NT2/D1 (cell line): ENCODE measurements at regions not wholly inside any gene's neighbourhood (a gene's known extent, or its start where the extent isn't known, plus 50 kb on each side); places are given as distances from the start of the nearest gene placed in this dataset.
"Not testable (repeated sequence)": the region's sequence is repeated elsewhere in the genome, so short reads cannot be mapped to it uniquely, and the experiment has no call there.

Experiments used
- DNase-seq: peaks from one replicate; pipeline ENCODE4 v3.0.0-alpha.2; 2011; ENCODE audit warnings: low read depth, low spot score
- H3K27me3 ChIP-seq: 2 replicates; pipeline ENCODE4 v1.6.0; 2011; ENCODE audit warnings: mild to moderate bottlenecking; ENCODE audit not compliant: insufficient read length, insufficient read depth
- H3K36me3 ChIP-seq: 2 replicates; pipeline ENCODE4 v1.6.1; 2011; ENCODE audit warnings: mild to moderate bottlenecking, low read length, mixed read lengths; ENCODE audit not compliant: insufficient read depth, insufficient read length
- H3K4me1 ChIP-seq: 2 replicates; pipeline ENCODE4 v1.5.1; 2011; ENCODE audit not compliant: insufficient read depth, insufficient read length
- H3K4me3 ChIP-seq: 2 replicates; pipeline ENCODE4 v1.5.1; 2011; ENCODE audit warnings: low read depth; ENCODE audit not compliant: insufficient read length
- H3K9ac ChIP-seq: 2 replicates; pipeline ENCODE4 v1.6.0; 2011; ENCODE audit warnings: low read depth; ENCODE audit not compliant: insufficient read length
- H3K9me3 ChIP-seq: 2 replicates; pipeline ENCODE4 v1.5.1; 2011; ENCODE audit warnings: mild to moderate bottlenecking, low read length; ENCODE audit not compliant: insufficient read depth
- SUZ12 ChIP-seq: IDR thresholded peaks from 2 replicates; pipeline ENCODE4 v1.6.1; 2011; ENCODE audit not compliant: insufficient read length, insufficient read depth; ENCODE audit errors: extremely low read depth
- YY1 ChIP-seq: IDR thresholded peaks from 2 replicates; pipeline ENCODE4 v1.6.1; 2011; ENCODE audit not compliant: insufficient read length, insufficient read depth
- ZNF274 ChIP-seq: IDR thresholded peaks from 2 replicates; pipeline ENCODE4 v1.6.1; 2011; ENCODE audit warnings: mild to moderate bottlenecking, low read depth, low read length

DNA sequence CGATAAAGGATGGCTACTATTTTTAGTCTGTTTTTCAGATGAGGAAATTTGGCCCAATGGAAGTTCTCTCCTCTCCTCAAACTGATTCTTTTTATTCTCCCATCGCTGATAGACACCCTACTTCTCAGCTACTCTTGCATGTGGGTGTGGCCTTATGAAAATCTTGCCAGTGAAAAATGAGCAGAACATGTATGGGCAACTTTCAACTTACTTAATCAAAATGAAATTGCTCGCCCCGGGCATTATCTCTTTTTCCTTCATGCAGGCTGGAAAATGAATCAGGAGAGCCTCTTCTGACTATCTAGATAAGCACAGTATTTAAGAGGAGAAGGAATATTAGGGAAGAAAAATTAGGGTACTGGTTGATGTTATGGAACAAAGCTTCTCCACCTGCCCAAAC, 2354.7 kb upstream of the RAG2 start:
- H3K27me3 ChIP-seq = no peaks in the 10 kb centered on the region
- H3K9me3 ChIP-seq = 0 out of 2 replicates have a peak, but pooled peaks cover 2% of the 10 kb centered on the region
- TF ChIP-seq SUZ12 = no peak
- TF ChIP-seq ZNF274 = no peak
- no peak for TF ChIP-seq YY1
- no peaks in the 10 kb centered on the region for H3K36me3 ChIP-seq
- H3K4me1 ChIP-seq = no peaks in the 10 kb centered on the region
- H3K4me3 ChIP-seq = no peak overlapping the region
- H3K9ac ChIP-seq = no peak overlapping the region
- no peak for DNase-seq

DNA sequence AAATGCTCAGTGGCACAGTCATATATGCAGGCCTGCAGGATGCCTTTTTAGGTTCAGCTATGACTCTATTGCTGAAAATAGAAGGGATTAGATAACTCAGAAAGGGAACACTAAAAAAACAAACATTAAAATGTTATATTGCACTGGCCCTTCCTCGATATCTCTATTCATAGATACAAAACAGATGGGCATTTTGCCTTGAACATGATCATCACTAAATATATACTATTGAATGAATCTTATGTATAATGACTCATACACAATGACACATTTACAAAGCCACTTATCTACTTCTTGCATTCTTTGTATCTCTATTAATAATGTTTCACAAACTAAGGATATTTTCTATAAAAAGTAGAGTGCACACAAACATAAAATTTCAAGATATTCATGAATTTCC, 2352.8 kb upstream of the RAG2 start:
- 0 out of 2 replicates have a peak, but pooled peaks cover 5% of the 10 kb centered on the region for H3K9me3 ChIP-seq
- TF ChIP-seq SUZ12 = no peak
- TF ChIP-seq ZNF274 = no peak
- TF ChIP-seq YY1 = no peak
- no peak overlapping the region for H3K9ac ChIP-seq
- DNase-seq = no peak
- H3K4me3 ChIP-seq = no peak overlapping the region
- H3K36me3 ChIP-seq = no peaks in the 10 kb centered on the region
- no peaks in the 10 kb centered on the region for H3K4me1 ChIP-seq
- no peaks in the 10 kb centered on the region for H3K27me3 ChIP-seq

DNA sequence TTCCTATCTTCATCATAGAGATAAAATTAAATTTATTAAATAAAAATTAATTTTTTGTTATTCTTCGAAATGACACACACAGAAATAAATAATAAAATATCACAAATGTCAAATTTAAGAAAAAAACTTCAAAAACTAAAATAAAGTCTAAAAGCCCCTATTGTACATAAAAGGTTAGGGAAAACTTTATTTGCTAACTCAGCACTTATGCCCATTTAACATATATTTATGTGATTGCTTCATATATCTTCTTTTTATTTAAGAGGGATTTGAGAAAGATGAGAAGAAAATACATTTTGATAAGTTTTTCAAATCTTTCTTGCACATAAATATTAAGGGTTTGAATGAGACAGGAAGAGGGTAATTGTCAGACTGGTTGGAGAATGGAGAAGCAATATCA, 2350.4 kb upstream of the RAG2 start:
- no peaks in the 10 kb centered on the region for H3K27me3 ChIP-seq
- H3K4me3 ChIP-seq = no peak overlapping the region
- H3K9me3 ChIP-seq = 0 out of 2 replicates have a peak, but pooled peaks cover 5% of the 10 kb centered on the region
- TF ChIP-seq YY1 (no peak), ZNF274 (no peak), SUZ12 (no peak)
- DNase-seq = no peak
- H3K36me3 ChIP-seq = no peaks in the 10 kb centered on the region
- H3K4me1 ChIP-seq = no peaks in the 10 kb centered on the region
- H3K9ac ChIP-seq = no peak overlapping the region

DNA sequence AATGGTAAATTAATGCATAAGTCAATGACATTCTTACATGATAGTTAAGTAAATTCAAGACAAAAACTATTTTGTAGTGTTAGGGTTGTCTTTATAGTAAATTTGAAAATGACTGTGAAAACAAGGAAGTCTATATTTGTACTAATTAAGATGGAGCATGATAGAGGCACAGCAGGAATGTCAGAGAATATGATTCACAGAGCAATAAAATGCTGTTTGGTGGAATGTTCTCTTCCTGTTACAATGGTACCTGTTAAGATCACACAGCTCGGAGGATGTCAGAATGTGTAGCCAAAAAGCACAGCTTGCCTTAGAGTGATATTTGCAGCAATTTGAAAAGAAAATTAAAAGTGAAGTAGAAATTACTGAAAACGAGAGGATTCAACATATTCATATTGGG, 2339.7 kb upstream of the RAG2 start:
- Histone ChIP-seq H3K9ac (no peak overlapping the region), H3K36me3 (no peaks in the 10 kb centered on the region), H3K9me3 (no peaks in the 10 kb centered on the region), H3K27me3 (no peaks in the 10 kb centered on the region), H3K4me3 (no peak overlapping the region), H3K4me1 (no peaks in the 10 kb centered on the region)
- TF ChIP-seq SUZ12 = no peak
- TF ChIP-seq ZNF274 = no peak
- DNase-seq = no peak

DNA sequence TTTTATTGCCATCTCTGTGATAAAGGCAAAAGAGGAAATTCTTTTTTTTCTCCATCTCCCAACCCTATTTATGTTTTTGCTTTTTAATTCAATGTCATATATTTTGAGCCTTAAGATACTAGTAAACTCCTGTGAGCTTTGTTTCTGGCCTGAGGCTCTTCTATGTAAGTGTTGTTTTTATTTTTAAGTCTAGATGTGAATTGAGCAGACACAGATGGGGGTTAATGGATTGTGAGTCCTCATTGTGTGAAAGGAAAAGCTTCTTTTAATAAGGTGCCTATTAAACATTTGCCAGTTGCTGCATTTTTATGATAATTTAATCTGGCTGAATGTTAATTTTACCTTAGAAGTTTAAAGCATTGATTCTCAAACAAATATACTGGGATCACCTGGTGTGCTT, 2337.9 kb upstream of the RAG2 start:
- DNase-seq = no peak
- H3K36me3 ChIP-seq = no peaks in the 10 kb centered on the region
- no peak overlapping the region for H3K9ac ChIP-seq
- H3K9me3 ChIP-seq = no peaks in the 10 kb centered on the region
- no peaks in the 10 kb centered on the region for H3K4me1 ChIP-seq
- no peaks in the 10 kb centered on the region for H3K27me3 ChIP-seq
- TF ChIP-seq SUZ12 = no peak
- H3K4me3 ChIP-seq = no peak overlapping the region

DNA sequence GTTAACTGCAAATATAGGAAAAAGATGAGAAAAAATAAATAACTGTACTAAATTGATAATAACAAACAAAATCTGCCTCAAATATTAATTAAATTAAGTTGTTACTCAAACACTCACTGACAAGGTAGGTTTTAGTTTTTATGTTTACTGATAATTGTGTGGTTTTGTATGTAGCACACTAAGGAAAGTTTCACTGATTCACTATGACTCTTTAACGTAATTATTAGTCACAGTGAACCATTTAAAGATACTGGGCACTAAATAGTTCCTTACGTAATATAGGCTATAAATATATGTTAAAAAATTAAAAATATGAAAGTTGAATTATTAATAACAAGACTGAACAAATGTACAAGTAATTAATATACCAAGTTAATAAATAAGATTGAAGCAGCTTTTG, 2330.0 kb upstream of the RAG2 start:
- no peak overlapping the region for H3K4me3 ChIP-seq
- H3K9me3 ChIP-seq = 0 out of 2 replicates have a peak, but pooled peaks cover 5% of the 10 kb centered on the region
- no peak overlapping the region for H3K9ac ChIP-seq
- no peaks in the 10 kb centered on the region for H3K36me3 ChIP-seq
- no peak for TF ChIP-seq ZNF274
- no peak for TF ChIP-seq YY1
- no peak for TF ChIP-seq SUZ12
- DNase-seq = no peak
- H3K27me3 ChIP-seq = no peaks in the 10 kb centered on the region
- no peaks in the 10 kb centered on the region for H3K4me1 ChIP-seq

DNA sequence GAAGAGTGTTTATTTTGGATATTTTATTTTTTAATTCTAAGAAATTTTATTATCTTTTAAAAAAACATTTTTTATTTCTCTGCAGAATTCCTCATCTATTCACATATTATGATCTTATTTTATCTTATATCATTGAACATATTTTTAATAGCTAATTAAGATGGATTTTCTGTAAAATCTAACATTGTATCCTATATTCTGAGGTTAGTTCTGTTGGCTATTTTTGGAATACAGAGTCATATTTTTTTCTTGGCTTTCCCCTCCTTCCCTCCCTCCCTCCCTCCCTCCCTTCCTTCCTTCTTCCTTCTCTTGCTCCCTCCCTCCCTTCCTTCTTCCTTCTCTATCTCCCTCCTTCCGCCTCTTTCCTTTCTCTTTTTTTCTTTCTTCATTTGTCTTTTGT, 2326.6 kb upstream of the RAG2 start:
- H3K9me3 ChIP-seq = 0 out of 2 replicates have a peak, but pooled peaks cover 5% of the 10 kb centered on the region
- H3K9ac ChIP-seq = no peak overlapping the region
- H3K4me1 ChIP-seq = no peaks in the 10 kb centered on the region
- no peaks in the 10 kb centered on the region for H3K36me3 ChIP-seq
- no peak for DNase-seq
- TF ChIP-seq YY1 (no peak), SUZ12 (no peak), ZNF274 (no peak)
- H3K4me3 ChIP-seq = no peak overlapping the region
- no peaks in the 10 kb centered on the region for H3K27me3 ChIP-seq

DNA sequence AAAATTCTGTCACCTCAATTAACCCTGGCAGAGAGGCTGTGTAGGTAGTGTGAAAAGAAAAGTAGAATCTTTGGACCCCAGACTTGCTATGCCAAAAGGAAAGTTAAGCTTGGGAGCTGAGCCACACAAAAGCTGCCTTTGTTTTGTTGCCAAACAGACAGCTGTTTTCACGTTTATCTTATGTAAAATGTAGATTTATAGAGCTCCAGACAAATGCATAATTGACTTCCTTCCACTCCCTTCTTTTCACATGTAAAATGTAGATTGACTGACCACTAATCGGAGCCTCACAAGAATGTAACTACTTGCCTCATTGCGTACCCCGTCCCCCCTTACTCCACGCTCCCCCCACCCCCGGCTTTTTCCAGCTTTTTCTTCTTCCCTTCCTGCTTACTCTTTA, 2302.2 kb upstream of the RAG2 start:
- peak; percentile 42 for DNase-seq
- H3K4me3 ChIP-seq = no peak overlapping the region
- H3K9ac ChIP-seq = no peak overlapping the region
- H3K27me3 ChIP-seq = no peaks in the 10 kb centered on the region
- no peaks in the 10 kb centered on the region for H3K9me3 ChIP-seq
- H3K4me1 ChIP-seq = peaks cover 3% of the 10 kb centered on the region
- no peaks in the 10 kb centered on the region for H3K36me3 ChIP-seq
- TF ChIP-seq ZNF274 = no peak
- no peak for TF ChIP-seq SUZ12
- no peak for TF ChIP-seq YY1

DNA sequence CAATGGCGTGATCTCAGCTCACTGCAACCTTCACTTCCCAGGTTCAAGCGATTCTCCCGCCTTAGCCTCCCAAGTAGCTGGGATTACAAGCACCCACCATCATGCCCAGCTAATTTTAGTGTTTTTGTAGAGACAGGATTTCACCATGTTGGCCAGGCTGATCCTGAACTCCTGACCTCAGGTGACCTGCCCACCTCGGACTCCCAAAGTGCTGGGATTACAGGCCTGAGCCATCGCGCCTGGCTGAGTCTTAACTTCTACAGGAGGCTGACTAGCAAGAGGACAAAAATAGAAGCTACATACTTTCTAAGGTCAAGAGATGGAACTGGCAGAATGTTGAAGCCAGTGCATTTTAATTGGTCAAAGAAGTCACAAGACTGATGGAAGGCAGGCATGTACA, 2296.2 kb upstream of the RAG2 start:
- H3K9ac ChIP-seq, H3K27me3 ChIP-seq, H3K4me3 ChIP-seq, H3K4me1 ChIP-seq, H3K36me3 ChIP-seq, DNase-seq, H3K9me3 ChIP-seq: not testable (repeated sequence)
